HG03139 (cell line): ENCODE measurements at regions not wholly inside any gene's neighbourhood (a gene's known extent, or its start where the extent isn't known, plus 50 kb on each side); places are given as distances from the start of the nearest gene placed in this dataset.

ENCODE experiments used
- ATAC-seq: cut with Tn5 transposase; IDR thresholded peaks from one replicate; pipeline ENCODE4 v1.9.1; 2021; ENCODE audit not compliant: unreplicated experiment

GRCh38 chr2:150319658-150320555 lies 167.6 kb downstream of the RND3 start:
- ATAC-seq: no peak

- no peak for ATAC-seq
These were observed 168.4 kb downstream of the RND3 start for GRCh38 chr2:150319085-150319484.

GRCh38 chr2:150312271-150312670 lies 175.2 kb downstream of the RND3 start:
- no peak for ATAC-seq

GRCh38 chr2:150309311-150310080 lies 178.0 kb downstream of the RND3 start:
- no peak for ATAC-seq

- ATAC-seq: no peak
These were observed 180.2 kb downstream of the RND3 start for GRCh38 chr2:150307258-150307657.

- ATAC-seq: no peak
These were observed 184.2 kb downstream of the RND3 start for GRCh38 chr2:150303281-150303680.

GRCh38 chr2:150298571-150299305 lies 188.7 kb downstream of the RND3 start:
- ATAC-seq: no peak

- no peak for ATAC-seq
These were observed 190.5 kb downstream of the RND3 start for GRCh38 chr2:150296770-150297546.

GRCh38 chr2:150295544-150295943 lies 191.9 kb downstream of the RND3 start:
- no peak for ATAC-seq

GRCh38 chr2:150293771-150294170 lies 193.7 kb downstream of the RND3 start:
- ATAC-seq: no peak

GRCh38 chr2:150292807-150293206 lies 194.7 kb downstream of the RND3 start:
- no peak for ATAC-seq

- ATAC-seq: no peak
These were observed 195.3 kb downstream of the RND3 start for GRCh38 chr2:150292192-150292591.

- no peak for ATAC-seq
These were observed 200.6 kb downstream of the RND3 start for GRCh38 chr2:150286730-150287362.

GRCh38 chr2:150284116-150284515 lies 203.4 kb downstream of the RND3 start:
- ATAC-seq: no peak

GRCh38 chr2:150282771-150283371 lies 204.6 kb downstream of the RND3 start:
- ATAC-seq: no peak

- no peak for ATAC-seq
These were observed 205.1 kb downstream of the RND3 start for GRCh38 chr2:150282357-150282756.

- ATAC-seq: no peak
These were observed 207.2 kb downstream of the RND3 start for GRCh38 chr2:150280231-150280630.

- ATAC-seq: no peak
These were observed 207.8 kb downstream of the RND3 start for GRCh38 chr2:150279686-150280085.

GRCh38 chr2:150276737-150277136 lies 210.7 kb downstream of the RND3 start:
- ATAC-seq: no peak

- no peak for ATAC-seq
These were observed 213.4 kb downstream of the RND3 start for GRCh38 chr2:150274108-150274507.
